ENCODE measurements at regions not wholly inside any gene's neighbourhood (a gene's known extent, or its start where the extent isn't known, plus 50 kb on each side); places are given as distances from the start of the nearest gene placed in this dataset.
"Not testable (repeated sequence)": the region's sequence is repeated elsewhere in the genome, so short reads cannot be mapped to it uniquely, and the experiment has no call there.

DNA sequence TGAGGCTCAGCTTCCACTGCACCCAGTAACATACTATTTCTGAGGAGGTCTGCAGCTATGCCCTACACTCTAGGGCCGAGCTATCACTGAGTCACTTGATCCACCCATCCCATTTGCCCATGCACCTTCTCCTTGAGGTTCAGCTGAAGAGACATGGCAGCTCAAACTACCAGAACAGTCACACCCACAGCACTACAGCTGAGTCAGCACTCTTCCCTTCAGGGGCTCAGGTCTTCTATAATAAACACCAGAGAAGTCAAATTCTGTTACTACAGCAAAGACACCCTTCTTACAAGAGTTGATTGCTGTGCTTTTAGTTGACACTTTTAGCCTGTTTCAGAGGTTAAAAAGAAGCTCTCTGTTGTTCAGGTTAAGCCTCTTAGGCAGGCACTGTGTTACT lies 1696.4 kb upstream of the ADGRL3 start:
- peak overlapping the region; percentile 24 for H2AFZ ChIP-seq
- Mint-ChIP-seq H3K27ac (no peak overlapping the region), H3K4me3 (no peak overlapping the region), H3K36me3 (ENCODE audit: low read depth) (no peaks in the 10 kb centered on the region), H3K27me3 (ENCODE audit: insufficient read depth, low read depth, poor library complexity) (no peaks in the 10 kb centered on the region), H3K4me1 (peaks cover 17% of the 10 kb centered on the region), H3K9me3 (no peaks in the 10 kb centered on the region; the same call in 2 of the 3 replicates)
- H4K20me1 ChIP-seq (replicated peaks; ENCODE audit: insufficient read depth), result no peaks in the 10 kb centered on the region
- no peak for DNase-seq (ENCODE audit: low spot score)
- no peak overlapping the region for H3K27ac ChIP-seq (ENCODE audit: low read depth)
- no peaks in the 10 kb centered on the region for H3K36me3 ChIP-seq (ENCODE audit: insufficient read depth)
- H3K27me3 ChIP-seq (ENCODE audit: insufficient read depth), result no peaks in the 10 kb centered on the region
- no peak overlapping the region for H3K4me2 ChIP-seq
- no peaks in the 10 kb centered on the region for H3F3A ChIP-seq (replicated peaks; ENCODE audit: low read depth)
- no peak overlapping the region for H3K4me3 ChIP-seq
- TF ChIP-seq, protein P1, sequence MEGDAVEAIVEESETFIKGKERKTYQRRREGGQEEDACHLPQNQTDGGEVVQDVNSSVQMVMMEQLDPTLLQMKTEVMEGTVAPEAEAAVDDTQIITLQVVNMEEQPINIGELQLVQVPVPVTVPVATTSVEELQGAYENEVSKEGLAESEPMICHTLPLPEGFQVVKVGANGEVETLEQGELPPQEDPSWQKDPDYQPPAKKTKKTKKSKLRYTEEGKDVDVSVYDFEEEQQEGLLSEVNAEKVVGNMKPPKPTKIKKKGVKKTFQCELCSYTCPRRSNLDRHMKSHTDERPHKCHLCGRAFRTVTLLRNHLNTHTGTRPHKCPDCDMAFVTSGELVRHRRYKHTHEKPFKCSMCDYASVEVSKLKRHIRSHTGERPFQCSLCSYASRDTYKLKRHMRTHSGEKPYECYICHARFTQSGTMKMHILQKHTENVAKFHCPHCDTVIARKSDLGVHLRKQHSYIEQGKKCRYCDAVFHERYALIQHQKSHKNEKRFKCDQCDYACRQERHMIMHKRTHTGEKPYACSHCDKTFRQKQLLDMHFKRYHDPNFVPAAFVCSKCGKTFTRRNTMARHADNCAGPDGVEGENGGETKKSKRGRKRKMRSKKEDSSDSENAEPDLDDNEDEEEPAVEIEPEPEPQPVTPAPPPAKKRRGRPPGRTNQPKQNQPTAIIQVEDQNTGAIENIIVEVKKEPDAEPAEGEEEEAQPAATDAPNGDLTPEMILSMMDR (conservative IDR thresholded peaks at IDR 0.05; ENCODE audit: low read depth in 2 of 2), result no peak
- TF ChIP-seq ZNF114 (CRISPR knock-in tag; IDR thresholded peaks at IDR 0.05) (no peak), ZNF331 (CRISPR knock-in tag; IDR thresholded peaks at IDR 0.05; ENCODE audit: low read depth) (no peak), EZH2phosphoT487 (IDR thresholded peaks at IDR 0.05; ENCODE audit: unreplicated experiment) (no peak), STAT1 (IDR thresholded peaks at IDR 0.05; ENCODE audit: unreplicated experiment) (no peak), EZH2 (IDR thresholded peaks at IDR 0.05; ENCODE audit: low read depth, unreplicated experiment) (no peak), CREB1 (CRISPR knock-in tag; IDR thresholded peaks at IDR 0.05; ENCODE audit: low read depth) (no peak), POLR2AphosphoS5 (IDR thresholded peaks at IDR 0.05; ENCODE audit: low read depth) (no peak), JUNB (IDR thresholded peaks at IDR 0.05; ENCODE audit: unreplicated experiment) (no peak), ZNF462 (CRISPR knock-in tag; IDR thresholded peaks at IDR 0.05) (no peak), NANOG (IDR thresholded peaks at IDR 0.05; ENCODE audit: borderline replicate concordance) (no peak)
- TF ChIP-seq, protein P2, sequence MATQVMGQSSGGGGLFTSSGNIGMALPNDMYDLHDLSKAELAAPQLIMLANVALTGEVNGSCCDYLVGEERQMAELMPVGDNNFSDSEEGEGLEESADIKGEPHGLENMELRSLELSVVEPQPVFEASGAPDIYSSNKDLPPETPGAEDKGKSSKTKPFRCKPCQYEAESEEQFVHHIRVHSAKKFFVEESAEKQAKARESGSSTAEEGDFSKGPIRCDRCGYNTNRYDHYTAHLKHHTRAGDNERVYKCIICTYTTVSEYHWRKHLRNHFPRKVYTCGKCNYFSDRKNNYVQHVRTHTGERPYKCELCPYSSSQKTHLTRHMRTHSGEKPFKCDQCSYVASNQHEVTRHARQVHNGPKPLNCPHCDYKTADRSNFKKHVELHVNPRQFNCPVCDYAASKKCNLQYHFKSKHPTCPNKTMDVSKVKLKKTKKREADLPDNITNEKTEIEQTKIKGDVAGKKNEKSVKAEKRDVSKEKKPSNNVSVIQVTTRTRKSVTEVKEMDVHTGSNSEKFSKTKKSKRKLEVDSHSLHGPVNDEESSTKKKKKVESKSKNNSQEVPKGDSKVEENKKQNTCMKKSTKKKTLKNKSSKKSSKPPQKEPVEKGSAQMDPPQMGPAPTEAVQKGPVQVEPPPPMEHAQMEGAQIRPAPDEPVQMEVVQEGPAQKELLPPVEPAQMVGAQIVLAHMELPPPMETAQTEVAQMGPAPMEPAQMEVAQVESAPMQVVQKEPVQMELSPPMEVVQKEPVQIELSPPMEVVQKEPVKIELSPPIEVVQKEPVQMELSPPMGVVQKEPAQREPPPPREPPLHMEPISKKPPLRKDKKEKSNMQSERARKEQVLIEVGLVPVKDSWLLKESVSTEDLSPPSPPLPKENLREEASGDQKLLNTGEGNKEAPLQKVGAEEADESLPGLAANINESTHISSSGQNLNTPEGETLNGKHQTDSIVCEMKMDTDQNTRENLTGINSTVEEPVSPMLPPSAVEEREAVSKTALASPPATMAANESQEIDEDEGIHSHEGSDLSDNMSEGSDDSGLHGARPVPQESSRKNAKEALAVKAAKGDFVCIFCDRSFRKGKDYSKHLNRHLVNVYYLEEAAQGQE (IDR thresholded peaks at IDR 0.05; ENCODE audit: unreplicated experiment), result no peak
- no peak for ATAC-seq
- no peaks in the 10 kb centered on the region for H3K9me2 ChIP-seq (ENCODE audit: insufficient read depth)
- H3K4me1 ChIP-seq (ENCODE audit: insufficient read depth), result peaks cover 18% of the 10 kb centered on the region
- no peaks in the 10 kb centered on the region for H3K79me2 ChIP-seq (replicated peaks; ENCODE audit: insufficient read depth)

- not testable (repeated sequence) for H2AFZ ChIP-seq; H3K27ac Mint-ChIP-seq; H3K4me3 Mint-ChIP-seq; H3K36me3 ChIP-seq (ENCODE audit: insufficient read depth); H3K4me1 ChIP-seq (ENCODE audit: insufficient read depth); H3K36me3 Mint-ChIP-seq (ENCODE audit: low read depth); H3K79me2 ChIP-seq (replicated peaks; ENCODE audit: insufficient read depth); H3K4me3 ChIP-seq; ATAC-seq; H3K9me2 ChIP-seq (ENCODE audit: insufficient read depth); H3K27me3 ChIP-seq (ENCODE audit: insufficient read depth); H3K9me3 Mint-ChIP-seq; H3K4me1 Mint-ChIP-seq; H3K4me2 ChIP-seq; DNase-seq (ENCODE audit: low spot score); H3K27me3 Mint-ChIP-seq (ENCODE audit: insufficient read depth, low read depth, poor library complexity); H3F3A ChIP-seq (replicated peaks; ENCODE audit: low read depth); H3K27ac ChIP-seq (ENCODE audit: low read depth); H4K20me1 ChIP-seq (replicated peaks; ENCODE audit: insufficient read depth)
Observed at GRCh38 chr4:59511809-59512208, 1688.3 kb upstream of the ADGRL3 start.
